SK-N-SH (cell line): ENCODE measurements at regions not wholly inside any gene's neighbourhood (a gene's known extent, or its start where the extent isn't known, plus 50 kb on each side); places are given as distances from the start of the nearest gene placed in this dataset.

Experiments used
- CTCF ChIA-PET: fragments of 300-600, 350-600 bp; formaldehyde crosslinking; extraction: SDS; loops from one replicate; lab custom pipeline; 2021; lab: Yijun Ruan, JAX
- POLR2A ChIA-PET: fragments of 350-600 bp; sonication (Branson Sonifier 250); formaldehyde crosslinking; extraction: SDS; loops from one replicate; lab custom pipeline; 2020; ENCODE audit warnings: antibody characterized with exemption, inconsistent platforms; lab: Yijun Ruan, JAX
- DNase-seq: peaks from one replicate; pipeline ENCODE4 v3.0.0; 2012
- H2AFZ ChIP-seq: fragments of 200-600 bp; sonication (generic); 2 replicates; pipeline ENCODE4 v1.8.1; 2016; ENCODE audit warnings: antibody characterized with exemption, mild to moderate bottlenecking, low read depth
- H3F3A ChIP-seq: fragments of 200-600 bp; sonication (generic); replicated peaks from 2 replicates; pipeline ENCODE3; 2016; ENCODE audit warnings: antibody characterized with exemption, mild to moderate bottlenecking; ENCODE audit not compliant: insufficient read depth
- H3K27ac ChIP-seq, 2 experiments: fragments of 200-500 bp in 1 of 2; fragments of 200-600 bp in 1 of 2; sonication (Bioruptor generic) in 1 of 2; sonication (generic), shearing (Covaris generic) in 1 of 2; 2 replicates each; pipeline versions ENCODE4 v1.5.1 to v1.6.1; 2014 to 2016; ENCODE audit warnings: low read depth in 2 of 2, inconsistent platforms in 1 of 2, low read length in 1 of 2, mild to moderate bottlenecking in 1 of 2, mixed read lengths in 1 of 2
- H3K27me3 ChIP-seq: fragments of 200-600 bp; sonication (generic), shearing (Covaris generic); 2 replicates; pipeline ENCODE4 v1.6.1; 2016; ENCODE audit warnings: mixed run types; ENCODE audit not compliant: insufficient read depth
- H3K36me3 ChIP-seq, 2 experiments: fragments of 200-500 bp in 1 of 2; fragments of 200-600 bp in 1 of 2; sonication (Bioruptor generic) in 1 of 2; sonication (generic) in 1 of 2; replicated peaks in 1 of 2; 2 replicates each; pipeline versions ENCODE3 to v1.5.1; 2014 to 2016; ENCODE audit warnings: low read length in 1 of 2, mild to moderate bottlenecking in 1 of 2; ENCODE audit not compliant: insufficient read depth in 2 of 2, control insufficient read depth in 1 of 2
- H3K4me1 ChIP-seq, 2 experiments: fragments of 200-500 bp in 1 of 2; fragments of 200-600 bp in 1 of 2; sonication (Bioruptor generic) in 1 of 2; sonication (generic), shearing (Covaris generic) in 1 of 2; 2 replicates each; pipeline versions ENCODE4 v1.5.1 to v1.6.1; 2014 to 2016; ENCODE audit warnings: low read depth in 1 of 2, low read length in 1 of 2, mixed run types in 1 of 2; ENCODE audit not compliant: insufficient read depth in 2 of 2, control insufficient read depth in 1 of 2
- H3K4me2 ChIP-seq: fragments of 200-600 bp; sonication (generic), shearing (Covaris generic); 2 replicates; pipeline ENCODE4 v1.6.1; 2017; ENCODE audit warnings: mixed run types
- H3K4me3 ChIP-seq, 2 experiments: fragments of 200-500 bp in 1 of 2; fragments of 200-600 bp in 1 of 2; sonication (Bioruptor generic) in 1 of 2; sonication (generic), shearing (Covaris generic) in 1 of 2; 2 replicates each; pipeline versions ENCODE4 v1.5.1 to v1.8.1; 2014 to 2016; ENCODE audit warnings: low read depth in 2 of 2, inconsistent platforms in 1 of 2, low read length in 1 of 2, mild to moderate bottlenecking in 1 of 2, mixed read lengths in 1 of 2, moderate library complexity in 1 of 2
- H3K79me2 ChIP-seq: fragments of 200-600 bp; sonication (generic); 2 replicates; pipeline ENCODE4 v1.8.1; 2017; ENCODE audit warnings: mild to moderate bottlenecking; ENCODE audit not compliant: insufficient read depth
- H3K9ac ChIP-seq: fragments of 200-600 bp; sonication (generic); 2 replicates; pipeline ENCODE4 v1.6.1; 2017; ENCODE audit warnings: mixed run types
- H3K9me2 ChIP-seq: fragments of 200-600 bp; sonication (generic); 2 replicates; pipeline ENCODE4 v1.6.1; 2017; ENCODE audit warnings: mixed run types
- H3K9me3 ChIP-seq: fragments of 200-600 bp; sonication (generic); 2 replicates; pipeline ENCODE4 v1.6.1; 2017; ENCODE audit warnings: mixed run types, mild to moderate bottlenecking, moderate library complexity
- H4K20me1 ChIP-seq: fragments of 200-600 bp; sonication (generic); 2 replicates; pipeline ENCODE4 v1.6.1; 2017; ENCODE audit warnings: mild to moderate bottlenecking, mixed run types; ENCODE audit not compliant: insufficient read depth
- CHD2 ChIP-seq: fragments of 150-350 bp; IDR thresholded peaks from 2 replicates; pipeline ENCODE4 v1.6.1; 2018; ENCODE audit warnings: low read length; ENCODE audit not compliant: partially characterized antibody
- EP300 ChIP-seq, 2 experiments: IDR thresholded peaks; 2 replicates each; pipeline versions ENCODE4 v1.4.0 to v1.6.1; 2012; ENCODE audit warnings: borderline replicate concordance in 1 of 2, low read depth in 1 of 2, low read length in 1 of 2
- EZH2phosphoT487 ChIP-seq: fragments of 200-600 bp; sonication (generic); IDR thresholded peaks from 2 replicates; pipeline ENCODE4 v1.6.1; 2017; ENCODE audit warnings: low read depth, mixed run types, mild to moderate bottlenecking, antibody characterized with exemption, moderate library complexity, borderline replicate concordance
- FOXJ3 ChIP-seq: sonication (generic); formaldehyde crosslinking; IDR thresholded peaks from 2 replicates; pipeline ENCODE4 v1.5.1; 2020; ENCODE audit warnings: mild to moderate bottlenecking, missing genetic modification reagents
- GABPA ChIP-seq: IDR thresholded peaks from 2 replicates; pipeline ENCODE4 v1.4.0; 2012; ENCODE audit warnings: low read depth, mild to moderate bottlenecking
- JUND ChIP-seq: IDR thresholded peaks from 2 replicates; pipeline ENCODE4 v1.4.0; 2012
- MEF2A ChIP-seq: IDR thresholded peaks from 2 replicates; pipeline ENCODE4 v1.4.0; 2012; ENCODE audit warnings: low read depth, borderline replicate concordance
- NRF1 ChIP-seq: IDR thresholded peaks from 2 replicates; pipeline ENCODE4 v1.6.1; 2012; ENCODE audit warnings: low read depth, mild to moderate bottlenecking, low read length
- POLR2AphosphoS5 ChIP-seq: IDR thresholded peaks from 2 replicates; pipeline ENCODE4 v1.6.1; 2012; ENCODE audit warnings: low read depth, low read length
- RAD21 ChIP-seq: IDR thresholded peaks from 2 replicates; pipeline ENCODE4 v1.6.1; 2012; ENCODE audit warnings: mild to moderate bottlenecking, low read length
- RCOR1 ChIP-seq: fragments of 150-350 bp; IDR thresholded peaks from 2 replicates; pipeline ENCODE4 v1.6.1; 2017; ENCODE audit warnings: antibody characterized with exemption, low read length
- REST ChIP-seq: IDR thresholded peaks from 2 replicates; pipeline ENCODE4 v1.6.1; 2012; ENCODE audit warnings: mild to moderate bottlenecking, low read depth, low read length, moderate library complexity
- RFX5 ChIP-seq: IDR thresholded peaks from 2 replicates; pipeline ENCODE4 v1.6.1; 2012; ENCODE audit warnings: mild to moderate bottlenecking, improper control_type of control experiment, low read length
- TAF1 ChIP-seq: IDR thresholded peaks from 2 replicates; pipeline ENCODE4 v1.6.1; 2012; ENCODE audit warnings: low read depth, mild to moderate bottlenecking, low read length, moderate library complexity, borderline replicate concordance
- TCF12 ChIP-seq: IDR thresholded peaks from 2 replicates; pipeline ENCODE4 v1.4.0; 2012
- USF1 ChIP-seq: IDR thresholded peaks from 2 replicates; pipeline ENCODE4 v1.4.0; 2012; ENCODE audit warnings: low read depth, borderline replicate concordance
- WGBS: methylation state at CpG from one replicate; pipeline ENCODE4 v1.1.6; 2017; ENCODE audit warnings: low lambda C conversion rate; 5-methylcytosine and 5-hydroxymethylcytosine counted together
- TF ChIP-seq, protein P1 (sequence below): IDR thresholded peaks from 2 replicates; pipeline ENCODE4 v1.4.0; 2012; ENCODE audit warnings: low read depth, borderline replicate concordance
- TF ChIP-seq, protein P2 (sequence below): IDR thresholded peaks from 2 replicates; pipeline ENCODE4; 2012
- TF ChIP-seq, protein P3 (sequence below): IDR thresholded peaks from 2 replicates; pipeline ENCODE4 v1.4.0; 2012; ENCODE audit warnings: low read depth
- TF ChIP-seq, protein P4 (sequence below): fragments of 150-350 bp; IDR thresholded peaks from 2 replicates; pipeline ENCODE4 v1.6.1; 2017; ENCODE audit warnings: antibody characterized with exemption, low read length, low read depth, borderline replicate concordance

DNA sequence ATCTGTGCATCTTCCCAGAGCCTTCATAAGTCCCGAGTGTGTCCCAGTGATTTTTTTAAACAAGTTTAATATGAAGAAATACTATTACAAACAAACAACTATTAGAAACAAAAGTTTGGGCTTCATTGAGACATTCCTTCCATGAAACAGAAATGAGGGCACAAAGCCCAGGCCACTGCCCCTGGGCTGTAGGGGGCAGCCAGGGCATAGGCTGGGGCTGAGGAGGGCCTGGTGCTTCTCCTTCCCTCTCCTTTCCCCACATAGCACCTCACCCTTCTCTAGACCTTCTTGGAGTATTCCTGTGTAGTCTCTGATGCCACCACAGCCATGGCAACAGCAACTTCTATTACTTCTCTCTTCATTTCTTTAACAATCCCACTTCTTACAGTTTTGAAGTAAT lies 348.2 kb downstream of the IRX2 start:
- Histone ChIP-seq H3K27ac (no peak overlapping the region), H3K4me3 (no peak overlapping the region), H3F3A (no peaks in the 10 kb centered on the region), H3K9me2 (no peaks in the 10 kb centered on the region), H3K9me3 (no peaks in the 10 kb centered on the region), H3K27me3 (no peaks in the 10 kb centered on the region), H3K36me3 (no peaks in the 10 kb centered on the region), H3K4me2 (no peak overlapping the region), H2AFZ (no peak overlapping the region), H3K4me1 (no peaks in the 10 kb centered on the region), H3K79me2 (no peaks in the 10 kb centered on the region), H3K9ac (no peak overlapping the region), H4K20me1 (no peaks in the 10 kb centered on the region)
- WGBS: 0% methylated on average over 1 of the region's 1 CpG
- no peak for DNase-seq
- ChIA-PET CTCF (no interaction called here), POLR2A (no interaction called here)
- TF ChIP-seq, protein P1, sequence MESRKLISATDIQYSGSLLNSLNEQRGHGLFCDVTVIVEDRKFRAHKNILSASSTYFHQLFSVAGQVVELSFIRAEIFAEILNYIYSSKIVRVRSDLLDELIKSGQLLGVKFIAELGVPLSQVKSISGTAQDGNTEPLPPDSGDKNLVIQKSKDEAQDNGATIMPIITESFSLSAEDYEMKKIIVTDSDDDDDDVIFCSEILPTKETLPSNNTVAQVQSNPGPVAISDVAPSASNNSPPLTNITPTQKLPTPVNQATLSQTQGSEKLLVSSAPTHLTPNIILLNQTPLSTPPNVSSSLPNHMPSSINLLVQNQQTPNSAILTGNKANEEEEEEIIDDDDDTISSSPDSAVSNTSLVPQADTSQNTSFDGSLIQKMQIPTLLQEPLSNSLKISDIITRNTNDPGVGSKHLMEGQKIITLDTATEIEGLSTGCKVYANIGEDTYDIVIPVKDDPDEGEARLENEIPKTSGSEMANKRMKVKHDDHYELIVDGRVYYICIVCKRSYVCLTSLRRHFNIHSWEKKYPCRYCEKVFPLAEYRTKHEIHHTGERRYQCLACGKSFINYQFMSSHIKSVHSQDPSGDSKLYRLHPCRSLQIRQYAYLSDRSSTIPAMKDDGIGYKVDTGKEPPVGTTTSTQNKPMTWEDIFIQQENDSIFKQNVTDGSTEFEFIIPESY: no peak
- TF ChIP-seq MEF2A (no peak), GABPA (no peak), RFX5 (no peak), RCOR1 (no peak), CHD2 (no peak), FOXJ3 (CRISPR knock-in tag) (no peak), RAD21 (no peak), TCF12 (no peak), TAF1 (no peak), REST (no peak), EP300 (IDR thresholded peaks at IDR 0.05; ENCODE audit: borderline replicate concordance in 1 of 2, low read depth in 1 of 2, low read length in 1 of 2) (no peak), EZH2phosphoT487 (no peak), POLR2AphosphoS5 (no peak), JUND (no peak), NRF1 (no peak), USF1 (no peak)
- TF ChIP-seq, protein P2, sequence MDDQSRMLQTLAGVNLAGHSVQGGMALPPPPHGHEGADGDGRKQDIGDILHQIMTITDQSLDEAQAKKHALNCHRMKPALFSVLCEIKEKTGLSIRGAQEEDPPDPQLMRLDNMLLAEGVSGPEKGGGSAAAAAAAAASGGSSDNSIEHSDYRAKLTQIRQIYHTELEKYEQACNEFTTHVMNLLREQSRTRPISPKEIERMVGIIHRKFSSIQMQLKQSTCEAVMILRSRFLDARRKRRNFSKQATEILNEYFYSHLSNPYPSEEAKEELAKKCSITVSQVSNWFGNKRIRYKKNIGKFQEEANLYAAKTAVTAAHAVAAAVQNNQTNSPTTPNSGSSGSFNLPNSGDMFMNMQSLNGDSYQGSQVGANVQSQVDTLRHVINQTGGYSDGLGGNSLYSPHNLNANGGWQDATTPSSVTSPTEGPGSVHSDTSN: no peak
- TF ChIP-seq, protein P3, sequence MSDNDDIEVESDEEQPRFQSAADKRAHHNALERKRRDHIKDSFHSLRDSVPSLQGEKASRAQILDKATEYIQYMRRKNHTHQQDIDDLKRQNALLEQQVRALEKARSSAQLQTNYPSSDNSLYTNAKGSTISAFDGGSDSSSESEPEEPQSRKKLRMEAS: no peak
- TF ChIP-seq, protein P4, sequence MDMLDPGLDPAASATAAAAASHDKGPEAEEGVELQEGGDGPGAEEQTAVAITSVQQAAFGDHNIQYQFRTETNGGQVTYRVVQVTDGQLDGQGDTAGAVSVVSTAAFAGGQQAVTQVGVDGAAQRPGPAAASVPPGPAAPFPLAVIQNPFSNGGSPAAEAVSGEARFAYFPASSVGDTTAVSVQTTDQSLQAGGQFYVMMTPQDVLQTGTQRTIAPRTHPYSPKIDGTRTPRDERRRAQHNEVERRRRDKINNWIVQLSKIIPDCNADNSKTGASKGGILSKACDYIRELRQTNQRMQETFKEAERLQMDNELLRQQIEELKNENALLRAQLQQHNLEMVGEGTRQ: no peak
